ENCODE measurements at regions not wholly inside any gene's neighbourhood (a gene's known extent, or its start where the extent isn't known, plus 50 kb on each side); places are given as distances from the start of the nearest gene placed in this dataset.

- intact Hi-C loops (cut with DNase I): no loop called here
- no peak for DNase-seq
These were observed 78.3 kb downstream of the RAMP3 start for GRCh38 chr7:45235905-45236304.

DNA sequence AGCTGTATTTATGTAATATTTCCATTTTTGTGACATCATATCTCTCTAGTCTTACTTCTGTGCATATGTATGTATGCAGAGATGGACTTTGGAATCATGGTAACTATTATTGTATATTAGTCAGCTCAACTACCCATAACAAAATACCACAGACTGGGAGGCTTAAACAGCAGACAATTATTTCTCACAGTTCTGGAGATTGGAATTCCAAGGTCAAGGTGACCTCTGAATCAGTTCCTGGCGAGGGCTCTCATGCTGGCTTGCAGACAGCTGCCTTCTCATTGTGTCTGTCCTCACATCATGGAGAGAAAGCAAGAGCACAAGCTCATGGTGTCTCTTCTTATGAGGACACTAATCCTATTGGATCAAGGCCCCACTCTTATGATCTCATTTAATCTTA lies 79.1 kb downstream of the RAMP3 start:
- intact Hi-C loops (cut with DNase I): no loop called here
- DNase-seq: no peak

DNA sequence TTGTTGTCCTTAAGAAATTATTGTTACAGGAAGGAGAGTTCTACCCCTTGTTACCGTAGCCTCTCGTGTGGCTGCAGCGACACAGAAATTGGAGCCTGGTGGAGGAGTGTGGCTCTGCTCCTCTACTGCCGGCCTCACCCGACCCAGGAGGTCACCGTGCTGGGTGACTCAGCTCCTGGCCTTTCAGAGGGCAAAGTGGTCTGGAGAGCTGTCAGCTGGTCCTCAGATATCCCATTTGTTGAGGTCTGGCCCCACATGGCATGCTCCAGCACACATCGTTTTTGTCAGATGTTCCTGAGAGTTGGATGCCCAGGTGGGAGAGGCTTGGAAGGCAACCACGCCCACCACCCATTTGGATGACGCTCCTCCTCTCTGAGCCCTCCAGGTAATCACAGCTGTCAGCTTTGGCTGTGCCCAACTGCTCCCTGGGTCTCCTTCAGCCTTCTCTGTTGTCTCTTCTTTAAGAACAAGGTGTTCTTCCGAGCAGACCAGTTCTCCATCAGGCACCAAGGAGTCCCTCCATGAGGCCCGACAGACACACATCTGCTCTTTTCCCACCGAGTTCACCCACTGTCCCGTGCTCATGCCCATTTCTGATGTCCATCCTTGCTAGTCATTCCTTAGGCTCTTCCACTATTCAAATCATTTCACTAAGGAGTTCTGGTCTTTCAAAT lies 80.3 kb downstream of the RAMP3 start:
- peak in 1 of 10 donors; percentile 57 for DNase-seq
- intact Hi-C loops (cut with DNase I): no loop called here

DNA sequence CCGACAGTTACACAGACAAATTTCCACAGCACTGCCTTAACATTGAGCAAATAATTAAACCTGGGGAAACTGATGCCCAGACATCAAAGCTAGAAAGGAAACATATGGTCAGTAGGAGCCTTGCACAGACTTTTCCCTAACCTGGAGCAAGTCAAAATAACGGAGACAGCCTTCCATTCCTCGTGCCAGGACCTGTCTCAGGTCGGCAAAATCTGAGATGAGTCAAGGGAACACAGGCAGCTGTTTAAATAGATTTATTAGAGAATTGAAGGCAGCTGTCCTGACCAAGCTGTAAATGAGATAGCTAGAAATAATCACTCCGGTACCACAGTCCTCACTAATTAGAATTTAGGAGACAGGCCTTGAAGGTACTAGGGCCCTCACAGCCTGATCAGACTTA lies 81.2 kb downstream of the RAMP3 start:
- peak in 1 of 10 donors; percentile 8 for DNase-seq
- intact Hi-C loops (cut with DNase I): no loop called here

DNA sequence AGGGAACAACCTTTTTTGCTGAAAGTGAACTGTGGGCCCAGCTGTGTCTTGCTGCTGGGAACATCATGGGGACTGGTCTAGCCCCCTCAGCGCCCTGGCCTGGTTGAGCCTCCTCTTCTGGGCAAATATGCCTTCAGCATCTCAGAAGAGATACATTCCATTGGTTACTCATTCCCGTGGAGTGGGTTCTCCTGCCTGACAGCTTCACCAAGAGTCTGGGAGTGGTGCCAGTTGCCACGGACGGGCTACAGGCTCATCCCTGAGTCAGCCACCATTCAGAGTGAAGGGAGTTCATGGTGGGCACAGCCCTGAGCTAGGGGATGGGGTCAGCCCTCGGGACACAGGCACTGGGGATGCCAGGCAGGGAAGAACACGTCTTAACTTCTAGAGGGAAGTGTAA lies 81.9 kb downstream of the RAMP3 start:
- intact Hi-C loops (cut with DNase I): no loop called here

GRCh38 chr7:45240273-45240771 lies 82.7 kb downstream of the RAMP3 start:
- DNase-seq: peak in 2 of 10 donors; percentile 54 to 67

More for the DNA sequence above, 81.9 kb downstream of the RAMP3 start:
- DNase-seq: peak in 1 of 10 donors; percentile 55

DNA sequence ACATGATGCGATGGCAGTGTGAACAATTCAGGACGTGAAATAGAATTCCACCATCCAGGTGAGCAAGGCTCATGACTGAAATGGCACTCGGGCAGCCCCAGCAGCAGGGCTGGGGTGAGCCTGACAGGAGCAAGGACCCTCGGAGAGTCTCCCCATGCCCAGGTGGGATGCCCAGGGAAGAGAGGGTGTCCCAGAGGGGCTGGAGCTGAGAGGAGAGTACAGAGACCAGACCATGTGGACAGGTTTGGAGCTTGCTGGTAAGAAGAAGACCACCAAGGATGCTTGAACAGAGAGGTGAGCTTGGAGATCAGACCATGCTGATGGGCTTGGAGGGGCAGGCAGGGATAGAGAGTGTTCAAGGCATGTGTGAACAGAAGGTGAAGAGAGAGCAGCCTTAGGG lies 83.3 kb downstream of the RAMP3 start:
- intact Hi-C loops (cut with DNase I): no loop called here
- DNase-seq: no peak

More at GRCh38 chr7:45240273-45240771, 82.7 kb downstream of the RAMP3 start:
- intact Hi-C loops (cut with DNase I): no loop called here

DNA sequence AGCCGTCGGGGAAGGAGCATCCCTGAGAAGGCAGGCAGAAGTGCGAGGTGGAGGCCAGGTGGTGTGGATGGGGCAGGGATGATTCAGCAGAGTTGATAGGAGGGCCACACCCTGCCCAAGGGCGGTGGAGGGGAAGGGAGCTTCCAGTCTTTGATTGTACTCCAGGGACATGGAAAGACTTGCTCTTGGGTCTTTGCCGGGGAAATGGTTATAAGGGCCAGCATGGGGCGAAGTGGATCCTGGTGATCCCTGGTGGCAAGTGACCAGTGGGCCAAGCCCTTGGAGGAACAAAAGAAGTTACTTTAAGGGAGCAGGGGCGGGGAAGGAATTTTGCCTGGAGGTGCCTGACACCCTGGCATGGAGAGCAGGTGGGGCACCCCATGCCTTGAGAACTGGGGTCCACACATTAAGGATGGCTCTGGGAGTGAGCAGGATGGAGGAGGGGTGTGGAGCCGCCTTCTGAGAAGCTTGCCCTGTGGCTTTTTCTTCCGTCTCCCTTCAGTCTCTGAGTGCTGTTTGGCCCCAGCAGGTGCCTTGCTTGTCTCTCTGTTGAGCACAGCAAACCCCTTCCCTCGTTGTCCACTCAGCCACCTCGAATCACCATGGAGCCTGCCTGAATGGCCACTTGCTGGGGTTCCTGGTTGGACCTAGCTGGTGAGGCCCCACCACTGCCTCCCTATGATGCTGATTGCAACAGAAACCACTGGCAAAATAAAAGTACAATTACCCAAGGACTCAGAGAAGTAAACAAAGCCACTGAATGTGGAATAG lies 83.9 kb downstream of the RAMP3 start:
- DNase-seq: peak in 2 of 10 donors; percentile 52 to 57

GRCh38 chr7:45242261-45242660 lies 84.7 kb downstream of the RAMP3 start:
- peak in 2 of 10 donors; percentile 36 to 77 for DNase-seq
- intact Hi-C loops (cut with DNase I): no loop called here

More for the DNA sequence above, 83.9 kb downstream of the RAMP3 start:
- intact Hi-C loops (cut with DNase I): no loop called here

GRCh38 chr7:45242698-45243097 lies 85.1 kb downstream of the RAMP3 start:
- peak in 2 of 10 donors; percentile 48 to 74 for DNase-seq
- intact Hi-C loops (cut with DNase I): no loop called here

- intact Hi-C loops (cut with DNase I): no loop called here
- no peak for DNase-seq
These were observed 87.4 kb downstream of the RAMP3 start for GRCh38 chr7:45244981-45245380.

- DNase-seq: no peak
- intact Hi-C loops (cut with DNase I): no loop called here
These were observed 88.7 kb downstream of the RAMP3 start for GRCh38 chr7:45246339-45246738.

GRCh38 chr7:45252248-45252647 lies 94.7 kb downstream of the RAMP3 start:
- intact Hi-C loops (cut with DNase I): no loop called here
- peak in 1 of 10 donors; percentile 61 for DNase-seq

DNA sequence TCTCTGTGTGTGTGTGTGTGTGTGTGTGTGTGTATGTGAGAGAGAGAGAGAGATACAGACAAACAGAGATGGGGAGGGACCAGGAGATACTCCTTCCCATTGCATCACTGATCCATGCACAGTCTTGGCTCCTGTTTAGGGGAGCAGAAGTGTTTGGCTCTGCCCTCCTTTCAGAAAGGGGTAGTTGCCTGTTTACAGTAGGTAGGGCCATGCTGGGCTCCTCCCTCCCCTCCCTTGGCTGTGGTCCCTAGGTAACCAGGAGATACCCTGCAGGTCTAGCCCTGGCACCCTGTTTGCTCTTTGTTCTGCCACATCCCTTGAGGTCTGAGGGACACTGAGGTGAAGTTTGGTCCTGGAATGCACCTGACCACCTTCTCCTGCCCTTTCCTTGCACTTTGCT lies 95.3 kb downstream of the RAMP3 start:
- peak in 1 of 10 donors; percentile 28 for DNase-seq
- intact Hi-C loops (cut with DNase I): no loop called here

- DNase-seq: no peak
- intact Hi-C loops (cut with DNase I): no loop called here
These were observed 95.8 kb downstream of the RAMP3 start for GRCh38 chr7:45253368-45253767.

GRCh38 chr7:45255187-45255586 lies 97.6 kb downstream of the RAMP3 start:
- DNase-seq: no peak
- intact Hi-C loops (cut with DNase I): no loop called here

- intact Hi-C loops (cut with DNase I): no loop called here
- DNase-seq: peak in 1 of 10 donors; percentile 64
These were observed 98.7 kb downstream of the RAMP3 start for GRCh38 chr7:45256309-45256708.

- intact Hi-C loops (cut with DNase I): no loop called here
- DNase-seq: no peak
These were observed 99.2 kb downstream of the RAMP3 start for GRCh38 chr7:45256775-45257174.

- intact Hi-C loops (cut with DNase I): no loop called here
- no peak for DNase-seq
These were observed 99.7 kb downstream of the RAMP3 start for GRCh38 chr7:45257284-45257683.

DNA sequence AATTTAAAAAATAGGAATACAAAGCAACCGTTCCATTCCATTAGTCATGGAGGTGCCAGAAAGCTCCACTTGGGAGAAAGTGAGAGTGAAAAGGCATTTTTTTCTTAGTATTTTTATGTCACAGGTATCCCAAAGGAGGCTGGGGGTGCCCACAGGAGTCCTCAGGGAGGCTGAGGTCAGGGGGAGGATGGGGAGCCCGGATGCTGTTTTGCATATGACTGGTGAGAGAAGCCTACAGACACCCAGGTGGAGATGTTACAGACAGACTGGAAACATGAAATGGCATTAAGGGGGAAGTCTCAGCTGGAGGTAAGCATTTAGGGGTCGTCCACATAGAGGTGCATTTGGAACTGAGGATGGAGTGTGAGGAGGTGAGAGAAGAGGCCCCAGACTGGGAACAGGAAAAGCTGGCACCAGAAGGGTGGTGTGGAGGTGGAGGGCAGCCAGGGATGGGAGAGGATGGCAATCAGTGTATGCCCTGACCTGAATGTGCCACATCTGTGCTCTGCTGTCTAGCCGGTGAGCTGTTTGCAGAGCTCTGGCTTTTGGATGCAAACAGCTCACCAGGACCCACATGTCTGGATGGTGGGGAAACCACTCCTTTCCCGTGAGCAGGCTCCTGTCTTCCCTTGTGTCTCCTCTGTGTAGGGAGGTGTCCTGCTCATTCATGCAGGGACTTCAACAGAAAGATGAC lies 101.1 kb downstream of the RAMP3 start:
- intact Hi-C loops (cut with DNase I): no loop called here
- DNase-seq: peak in 1 of 10 donors; percentile 68

- intact Hi-C loops (cut with DNase I): no loop called here
- DNase-seq: peak in 1 of 10 donors; percentile 52
These were observed 101.6 kb downstream of the RAMP3 start for GRCh38 chr7:45259227-45259596.

All from posterior cingulate gyrus (tissue), 11 donors.